ENCODE measurements at regions not wholly inside any gene's neighbourhood (a gene's known extent, or its start where the extent isn't known, plus 50 kb on each side); places are given as distances from the start of the nearest gene placed in this dataset.

GRCh38 chr3:163547014-163547685 lies 1531.1 kb downstream of the SI start:
- H3K4me3 ChIP-seq (ENCODE audit: control insufficient read depth, low read depth, low read length): no peak overlapping the region
- no peak for TF ChIP-seq CTCF (IDR thresholded peaks at IDR 0.05; ENCODE audit: control insufficient read depth, insufficient read depth, low read depth, low read length, missing control alignments)
- DNase-seq (ENCODE audit: low read depth): no peak

GRCh38 chr3:163543662-163544061 lies 1534.6 kb downstream of the SI start:
- DNase-seq (ENCODE audit: low read depth): no peak
- no peak overlapping the region for H3K4me3 ChIP-seq (ENCODE audit: control insufficient read depth, low read depth, low read length)
- no peak for TF ChIP-seq CTCF (IDR thresholded peaks at IDR 0.05; ENCODE audit: control insufficient read depth, insufficient read depth, low read depth, low read length, missing control alignments)

GRCh38 chr3:163541629-163542028 lies 1536.7 kb downstream of the SI start:
- no peak for DNase-seq (ENCODE audit: low read depth)
- TF ChIP-seq CTCF (IDR thresholded peaks at IDR 0.05; ENCODE audit: control insufficient read depth, insufficient read depth, low read depth, low read length, missing control alignments): no peak
- H3K4me3 ChIP-seq (ENCODE audit: control insufficient read depth, low read depth, low read length): no peak overlapping the region

DNA sequence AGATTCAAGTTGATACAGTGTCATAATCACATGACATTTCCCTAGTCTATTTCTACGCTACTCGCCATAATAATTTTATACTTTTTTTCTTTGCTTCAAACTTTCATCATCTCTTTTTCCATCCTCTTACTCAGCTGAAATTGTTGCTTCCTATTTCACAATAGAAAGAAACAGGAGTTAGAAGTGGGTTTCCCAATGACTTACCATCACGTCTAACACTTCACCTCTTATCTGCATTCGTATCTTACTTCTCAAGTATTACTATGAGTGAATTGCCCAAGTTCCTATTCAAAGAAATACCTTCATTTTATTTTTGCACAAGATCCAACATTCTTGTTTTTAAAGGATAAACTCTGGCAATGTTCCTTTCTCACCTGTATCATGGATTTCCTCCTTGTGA lies 1539.9 kb downstream of the SI start:
- H3K4me3 ChIP-seq (ENCODE audit: control insufficient read depth, low read depth, low read length): no peak overlapping the region
- no peak for DNase-seq (ENCODE audit: low read depth)
- TF ChIP-seq CTCF (IDR thresholded peaks at IDR 0.05; ENCODE audit: control insufficient read depth, insufficient read depth, low read depth, low read length, missing control alignments): no peak

GRCh38 chr3:163533381-163533780 lies 1544.9 kb downstream of the SI start:
- no peak for TF ChIP-seq CTCF (IDR thresholded peaks at IDR 0.05; ENCODE audit: control insufficient read depth, insufficient read depth, low read depth, low read length, missing control alignments)
- DNase-seq (ENCODE audit: low read depth): no peak
- no peak overlapping the region for H3K4me3 ChIP-seq (ENCODE audit: control insufficient read depth, low read depth, low read length)

DNA sequence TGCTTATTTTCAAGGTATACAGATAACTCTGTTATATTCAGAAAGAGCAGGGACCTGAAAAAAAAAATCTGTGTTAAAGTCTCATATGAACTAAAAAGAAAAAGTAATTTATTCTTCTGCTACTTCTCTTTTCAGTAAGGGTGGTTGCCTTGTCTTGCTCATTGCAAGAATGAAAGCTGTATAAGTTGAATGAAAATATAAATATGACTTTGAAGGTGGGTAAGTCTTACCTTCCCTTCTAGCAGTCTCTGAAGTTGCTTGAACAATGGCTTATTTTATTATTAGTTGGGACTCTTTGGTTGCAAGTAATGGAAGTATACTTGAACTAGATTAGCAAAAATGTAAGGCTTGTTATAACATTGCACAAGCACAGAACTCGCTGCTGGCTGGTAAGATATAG lies 1554.9 kb downstream of the SI start:
- TF ChIP-seq CTCF (IDR thresholded peaks at IDR 0.05; ENCODE audit: control insufficient read depth, insufficient read depth, low read depth, low read length, missing control alignments): no peak
- no peak for DNase-seq (ENCODE audit: low read depth)
- no peak overlapping the region for H3K4me3 ChIP-seq (ENCODE audit: control insufficient read depth, low read depth, low read length)
